Lower leg skin (tissue), 4 donors: ENCODE measurements at regions not wholly inside any gene's neighbourhood (a gene's known extent, or its start where the extent isn't known, plus 50 kb on each side); places are given as distances from the start of the nearest gene placed in this dataset.

Experiments used
- DNase-seq, 2 donors: peaks; one replicate each; pipeline ENCODE4 v3.0.0-alpha.2; 2019; ENCODE audit warnings: low spot score in 2 of 2
- H3K4me3 ChIP-seq: fragments of 200-600 bp; sonication (generic); 2 replicates; pipeline ENCODE4 v1.5.1; 2017; ENCODE audit warnings: mild to moderate bottlenecking, low read depth; ENCODE audit not compliant: poor library complexity, severe bottlenecking
- POLR2A ChIP-seq, 2 donors: fragments of 450-650 bp; IDR thresholded peaks; one replicate each; pipeline ENCODE4 v1.6.1; 2016 to 2017; ENCODE audit warnings: antibody characterized with exemption in 2 of 2, mild to moderate bottlenecking in 1 of 2, moderate library complexity in 1 of 2
- WGBS, 2 donors: methylation state at CpG; one replicate each; pipeline ENCODE4 v1.1.5; 2018; 5-methylcytosine and 5-hydroxymethylcytosine counted together
- intact Hi-C: fragments of 100-400 bp; cut with DNase I; formaldehyde crosslinking; loops from one replicate; pipeline ENCODE4 v1.15.0; 2023; ENCODE audit warnings: low total_unique reads
- TF ChIP-seq, protein P1 (sequence below), 3 donors: fragments of 450-650 bp; IDR thresholded peaks; one replicate each; pipeline ENCODE4 v1.5.1; 2016; ENCODE audit warnings: antibody characterized with exemption in 3 of 3, mild to moderate bottlenecking in 3 of 3, moderate library complexity in 2 of 3

DNA sequence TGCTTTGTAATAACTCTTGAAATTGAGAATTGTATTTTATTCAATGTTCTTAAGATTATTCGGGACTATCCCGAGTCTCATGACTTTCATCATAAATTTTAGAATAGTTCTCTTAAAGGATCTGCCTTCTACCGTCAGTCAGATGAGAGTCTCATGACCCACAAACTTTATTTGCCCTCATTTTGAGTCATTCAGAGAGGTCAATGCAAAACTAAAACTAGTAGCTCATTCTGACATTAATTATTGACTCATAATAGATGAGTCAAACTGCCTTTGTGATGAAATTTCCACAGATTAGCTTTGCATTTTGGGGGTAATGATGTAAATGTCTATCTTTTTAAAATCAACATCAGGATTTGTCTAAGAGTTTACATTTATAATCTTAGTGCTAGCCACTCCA lies 1527.3 kb downstream of the TECRL start:
- no peak overlapping the region for H3K4me3 ChIP-seq
- intact Hi-C loops, result no loop called here
- DNase-seq, result no peak
- WGBS, 2 donors, result 87 to 89% methylated on average over 3 of the region's 3 CpGs
- TF ChIP-seq, protein P1, sequence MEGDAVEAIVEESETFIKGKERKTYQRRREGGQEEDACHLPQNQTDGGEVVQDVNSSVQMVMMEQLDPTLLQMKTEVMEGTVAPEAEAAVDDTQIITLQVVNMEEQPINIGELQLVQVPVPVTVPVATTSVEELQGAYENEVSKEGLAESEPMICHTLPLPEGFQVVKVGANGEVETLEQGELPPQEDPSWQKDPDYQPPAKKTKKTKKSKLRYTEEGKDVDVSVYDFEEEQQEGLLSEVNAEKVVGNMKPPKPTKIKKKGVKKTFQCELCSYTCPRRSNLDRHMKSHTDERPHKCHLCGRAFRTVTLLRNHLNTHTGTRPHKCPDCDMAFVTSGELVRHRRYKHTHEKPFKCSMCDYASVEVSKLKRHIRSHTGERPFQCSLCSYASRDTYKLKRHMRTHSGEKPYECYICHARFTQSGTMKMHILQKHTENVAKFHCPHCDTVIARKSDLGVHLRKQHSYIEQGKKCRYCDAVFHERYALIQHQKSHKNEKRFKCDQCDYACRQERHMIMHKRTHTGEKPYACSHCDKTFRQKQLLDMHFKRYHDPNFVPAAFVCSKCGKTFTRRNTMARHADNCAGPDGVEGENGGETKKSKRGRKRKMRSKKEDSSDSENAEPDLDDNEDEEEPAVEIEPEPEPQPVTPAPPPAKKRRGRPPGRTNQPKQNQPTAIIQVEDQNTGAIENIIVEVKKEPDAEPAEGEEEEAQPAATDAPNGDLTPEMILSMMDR (IDR thresholded peaks at IDR 0.05), result no peak
- no peak for TF ChIP-seq POLR2A (IDR thresholded peaks at IDR 0.05)

DNA sequence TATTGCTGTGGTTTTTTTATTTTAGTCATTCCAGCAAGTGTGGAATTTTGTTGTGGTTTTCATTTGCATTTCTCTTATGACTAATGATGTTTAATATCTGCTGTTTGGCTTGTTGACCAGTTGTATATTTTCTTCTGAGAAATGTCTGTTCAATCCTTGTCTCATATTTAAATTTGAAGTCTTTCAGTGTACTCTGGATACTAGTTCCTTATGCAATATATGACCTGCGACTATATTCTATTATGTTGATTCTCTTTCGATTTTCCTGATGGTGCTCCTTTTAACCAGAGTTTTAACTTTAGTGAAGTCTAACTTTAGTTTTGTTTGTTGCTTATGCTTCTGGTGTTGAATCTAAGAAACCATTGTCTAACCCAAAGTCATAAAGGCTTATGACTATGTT lies 1528.0 kb downstream of the TECRL start:
- no peak overlapping the region for H3K4me3 ChIP-seq
- no peak for TF ChIP-seq POLR2A (IDR thresholded peaks at IDR 0.05)
- TF ChIP-seq, protein P1 (IDR thresholded peaks at IDR 0.05), result no peak
- intact Hi-C loops, result no loop called here
- WGBS, 2 donors, result 90 to 93% methylated on average over 2 of the region's 2 CpGs
- no peak for DNase-seq

DNA sequence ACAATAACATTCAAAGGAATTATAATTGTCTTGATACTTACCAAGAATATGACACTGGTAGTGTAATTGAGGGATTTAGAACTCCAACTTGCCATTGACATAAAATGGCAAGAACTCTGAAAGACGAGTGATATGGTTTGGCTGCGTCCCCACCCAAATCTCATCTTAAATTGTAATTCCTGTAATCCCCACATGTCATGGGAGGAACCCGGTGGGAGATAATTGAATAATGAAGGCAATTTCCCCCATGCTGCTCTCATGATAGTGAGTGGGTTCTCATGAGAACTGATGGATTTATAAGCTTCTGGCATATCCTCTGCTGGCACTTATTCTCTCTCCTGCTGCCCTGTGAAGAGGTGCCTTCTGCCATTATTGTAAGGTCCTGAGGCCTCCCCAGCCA lies 1536.4 kb downstream of the TECRL start:
- intact Hi-C loops, result no loop called here
- no peak for DNase-seq
- no peak overlapping the region for H3K4me3 ChIP-seq
- TF ChIP-seq POLR2A (IDR thresholded peaks at IDR 0.05), result no peak
- TF ChIP-seq, protein P1 (IDR thresholded peaks at IDR 0.05), result no peak
- WGBS, 2 donors, result 89 to 91% methylated on average over 3 of the region's 3 CpGs

DNA sequence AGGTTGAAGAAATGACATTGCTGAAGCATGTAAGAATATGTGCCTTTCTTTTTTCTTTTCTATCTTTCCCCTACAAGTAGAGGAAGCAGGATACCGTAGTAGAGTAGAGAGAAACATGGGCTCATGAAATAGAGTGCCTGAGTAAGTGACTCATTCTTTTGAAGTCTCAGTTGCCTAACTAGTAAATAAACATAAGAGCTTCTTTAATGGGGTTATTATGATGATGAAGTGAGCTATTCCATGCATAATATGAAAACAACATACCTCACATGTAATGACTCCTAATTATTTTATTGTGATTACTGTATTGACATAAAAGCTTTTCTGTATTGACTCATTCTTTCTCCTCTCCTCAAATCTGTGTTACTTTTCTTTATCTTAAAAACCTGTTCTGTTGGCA lies 1538.2 kb downstream of the TECRL start:
- intact Hi-C loops, result no loop called here
- TF ChIP-seq, protein P1 (IDR thresholded peaks at IDR 0.05), result no peak
- no peak for TF ChIP-seq POLR2A (IDR thresholded peaks at IDR 0.05)
- WGBS, 2 donors, result 35 to 64% methylated on average over 1 of the region's 1 CpG
- no peak overlapping the region for H3K4me3 ChIP-seq
- DNase-seq, result no peak

DNA sequence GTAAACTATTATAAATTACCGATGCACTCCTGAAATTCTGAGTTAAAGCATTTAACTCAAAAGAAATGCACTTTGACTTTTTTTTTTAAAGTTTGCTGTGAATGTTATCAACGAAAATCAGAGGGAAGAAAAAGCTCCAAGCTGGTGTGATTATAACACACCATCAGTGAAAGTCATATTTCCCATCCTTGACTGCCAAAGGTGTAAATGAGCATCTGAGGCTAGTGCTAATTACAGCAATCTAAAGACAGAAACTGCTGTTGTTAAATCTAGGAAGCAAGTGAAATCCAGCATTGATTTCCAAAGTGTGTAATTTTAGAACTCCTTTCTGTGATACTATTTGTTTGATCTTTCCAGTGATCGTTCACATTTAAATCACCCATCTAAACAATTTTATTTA lies 1538.8 kb downstream of the TECRL start:
- H3K4me3 ChIP-seq, result no peak overlapping the region
- TF ChIP-seq, protein P1 (IDR thresholded peaks at IDR 0.05), result no peak
- TF ChIP-seq POLR2A (IDR thresholded peaks at IDR 0.05), result no peak
- DNase-seq, result no peak
- intact Hi-C loops, result no loop called here
- whole genome bisulfite sequencing, 2 donors, result 70 to 75% methylated on average over 3 of the region's 3 CpGs

DNA sequence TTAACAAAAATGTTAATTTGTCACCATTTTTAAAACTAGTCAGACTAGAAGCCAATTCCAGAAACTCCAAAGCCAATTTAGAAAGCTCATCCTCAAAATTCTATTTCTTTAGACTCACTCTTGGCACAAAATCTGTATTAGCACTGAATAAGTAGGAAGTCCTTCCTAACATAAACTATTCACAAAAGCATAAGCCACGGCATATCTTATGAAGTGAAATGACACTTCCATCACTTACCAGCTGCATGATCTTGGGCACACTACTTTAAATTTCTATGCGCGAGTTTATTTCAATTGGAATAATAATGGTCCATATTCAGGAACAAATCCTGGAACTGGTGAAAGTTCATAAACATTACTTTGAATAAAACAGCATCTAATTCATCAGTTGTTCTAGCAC lies 1544.0 kb downstream of the TECRL start:
- 90 to 95% methylated on average over 3 of the region's 3 CpGs for WGBS, 2 donors

More for the DNA sequence above, 1544.0 kb downstream of the TECRL start:
- intact Hi-C loops, result no loop called here
- DNase-seq, result no peak
- no peak for TF ChIP-seq POLR2A (IDR thresholded peaks at IDR 0.05)
- TF ChIP-seq, protein P1 (IDR thresholded peaks at IDR 0.05), result no peak
- H3K4me3 ChIP-seq, result no peak overlapping the region
